A549 (cell line): ENCODE measurements at regions not wholly inside any gene's neighbourhood (a gene's known extent, or its start where the extent isn't known, plus 50 kb on each side); places are given as distances from the start of the nearest gene placed in this dataset.

ENCODE experiments used
- ATAC-seq, 2 experiments: fragments of 200-7000 bp in 1 of 2; fragments of >200 bp in 1 of 2; cut with Nextera tagmentation in 1 of 2; cut with Tn5 transposase in 1 of 2; 3 replicates each; pipeline versions ENCODE4 v1.8.0 to v1.9.1; 2018 to 2020; ENCODE audit warnings: mild to moderate bottlenecking in 1 of 2, moderate library complexity in 1 of 2
- CTCF ChIA-PET: fragments of 300-600 bp; sonication (Branson Sonifier 250); formaldehyde crosslinking; extraction: SDS; loops from one replicate; lab custom pipeline; 2021; ENCODE audit warnings: antibody characterized with exemption, inconsistent platforms; lab: Yijun Ruan, JAX
- POLR2A ChIA-PET: fragments of 350-600 bp; formaldehyde crosslinking; extraction: SDS; loops from one replicate; lab custom pipeline; 2021; ENCODE audit warnings: antibody characterized with exemption, inconsistent platforms; lab: Yijun Ruan, JAX
- DNase-seq, 2 experiments: peaks; one replicate each; pipeline versions ENCODE4 v3.0.0 to v3.0.0-alpha.2; 2011 to 2016; ENCODE audit warnings: low read depth in 1 of 2, low spot score in 1 of 2
- FAIRE-seq: peaks from 2 replicates; lab custom pipeline; 2011; peaks lifted over from hg19 to GRCh38; lab: Jason Lieb, UNC
- H3K27ac ChIP-seq, 2 experiments: fragments of >200 bp; sonication (Bioruptor Twin); formaldehyde crosslinking; 3 replicates each; pipeline ENCODE4 v1.5.1; 2016 to 2017
- H3K4me1 ChIP-seq: fragments of >200 bp; sonication (Bioruptor Twin); formaldehyde crosslinking; 3 replicates; pipeline ENCODE4 v1.6.1; 2016
- H3K4me2 ChIP-seq: fragments of >200 bp; sonication (Bioruptor Twin); formaldehyde crosslinking; 3 replicates; pipeline ENCODE4 v1.6.1; 2016
- H3K4me3 ChIP-seq: fragments of >200 bp; sonication (Bioruptor Twin); formaldehyde crosslinking; 3 replicates; pipeline ENCODE4 v1.5.1; 2016
- H3K9me3 ChIP-seq: fragments of >200 bp; sonication (Bioruptor Twin); formaldehyde crosslinking; 3 replicates; pipeline ENCODE4 v1.6.1; 2016
- ATOH8 ChIP-seq: fragments of 250-450 bp; sonication (Bioruptor Pico); IDR thresholded peaks from 2 replicates; pipeline ENCODE4 v1.5.0; 2020; ENCODE audit warnings: low read depth, mild to moderate bottlenecking, moderate library complexity
- BHLHE40 ChIP-seq: IDR thresholded peaks from 2 replicates; pipeline ENCODE4 v1.6.1; 2012; ENCODE audit warnings: low read depth, low read length, inconsistent platforms
- CBX2 ChIP-seq: fragments of 200-600 bp; sonication (generic); IDR thresholded peaks from 2 replicates; pipeline ENCODE4 v1.6.1; 2016; ENCODE audit warnings: low read depth, mild to moderate bottlenecking, borderline replicate concordance
- CBX8 ChIP-seq: fragments of 200-600 bp; sonication (generic); IDR thresholded peaks from 2 replicates; pipeline ENCODE4 v1.6.1; 2016
- CHD4 ChIP-seq: fragments of 200-600 bp; sonication (generic); IDR thresholded peaks from 2 replicates; pipeline ENCODE4 v1.6.1; 2016; ENCODE audit warnings: antibody characterized with exemption, mild to moderate bottlenecking, borderline replicate concordance
- CTCF ChIP-seq: fragments of >200 bp; sonication (Bioruptor Twin); formaldehyde crosslinking; IDR thresholded peaks from 3 replicates; pipeline ENCODE4 v1.5.1; 2016
- E2F6 ChIP-seq: IDR thresholded peaks from 2 replicates; pipeline ENCODE4 v1.6.1; 2012; ENCODE audit warnings: low read depth, borderline replicate concordance
- EHF ChIP-seq: fragments of 250-450 bp; sonication (Bioruptor Pico); IDR thresholded peaks from 2 replicates; pipeline ENCODE4 v1.5.0; 2020; ENCODE audit warnings: mild to moderate bottlenecking
- FOXS1 ChIP-seq: fragments of 250-450 bp; sonication (Bioruptor Pico); IDR thresholded peaks from 2 replicates; pipeline ENCODE4 v1.5.0; 2020; ENCODE audit warnings: mild to moderate bottlenecking, moderate library complexity
- GATA3 ChIP-seq: IDR thresholded peaks from 2 replicates; pipeline ENCODE4 v1.6.1; 2012; ENCODE audit warnings: borderline replicate concordance
- HDAC2 ChIP-seq: fragments of 200-600 bp; sonication (generic); IDR thresholded peaks from 2 replicates; pipeline ENCODE4 v1.6.1; 2016
- HMGXB4 ChIP-seq: fragments of 250-450 bp; sonication (Bioruptor Pico); IDR thresholded peaks from 2 replicates; pipeline ENCODE4 v1.5.0; 2021; ENCODE audit warnings: mild to moderate bottlenecking, moderate library complexity, borderline replicate concordance
- HOXA7 ChIP-seq: fragments of 250-450 bp; sonication (Bioruptor Pico); IDR thresholded peaks from 2 replicates; pipeline ENCODE4 v1.5.0; 2020; ENCODE audit warnings: mild to moderate bottlenecking, moderate library complexity
- HOXB13 ChIP-seq: fragments of 250-450 bp; sonication (Bioruptor Pico); IDR thresholded peaks from 2 replicates; pipeline ENCODE4 v1.5.0; 2020; ENCODE audit warnings: low read depth, mild to moderate bottlenecking, moderate library complexity
- HOXB5 ChIP-seq: fragments of 250-450 bp; sonication (Bioruptor Pico); IDR thresholded peaks from 2 replicates; pipeline ENCODE4 v1.5.0; 2020; ENCODE audit warnings: mild to moderate bottlenecking, moderate library complexity
- MAFK ChIP-seq: fragments of 450-650 bp; IDR thresholded peaks from 2 replicates; pipeline ENCODE4 v1.6.1; 2014; ENCODE audit not compliant: partially characterized antibody
- MYC ChIP-seq: IDR thresholded peaks from 2 replicates; pipeline ENCODE4 v1.6.1; 2012; ENCODE audit warnings: mild to moderate bottlenecking, inconsistent platforms, low read length, improper control_type of control experiment, borderline replicate concordance
- NPAS2 ChIP-seq: fragments of 250-450 bp; sonication (Bioruptor Pico); IDR thresholded peaks from 2 replicates; pipeline ENCODE4 v1.8.0; 2022; ENCODE audit warnings: mild to moderate bottlenecking, moderate library complexity, borderline replicate concordance
- NR3C1 ChIP-seq: fragments of >200 bp; sonication (Bioruptor Twin); formaldehyde crosslinking; IDR thresholded peaks from 3 replicates; pipeline ENCODE4 v1.6.1; 2017
- PHF8 ChIP-seq: fragments of 200-600 bp; sonication (generic); IDR thresholded peaks from 2 replicates; pipeline ENCODE4 v1.6.1; 2016; ENCODE audit warnings: low read depth, mild to moderate bottlenecking, antibody characterized with exemption, moderate library complexity, borderline replicate concordance
- POLR2A ChIP-seq: IDR thresholded peaks from 2 replicates; pipeline ENCODE4 v1.6.1; 2012; ENCODE audit warnings: mild to moderate bottlenecking, low read length
- POLR2AphosphoS2 ChIP-seq: conservative IDR thresholded peaks from 2 replicates; pipeline ENCODE4 v1.6.1; 2012; ENCODE audit warnings: low read length, improper control_type of control experiment, inconsistent platforms
- RCOR1 ChIP-seq: fragments of 150-350 bp; IDR thresholded peaks from 2 replicates; pipeline ENCODE4 v1.6.1; 2014; ENCODE audit warnings: antibody characterized with exemption, low read length, low read depth
- RFX5 ChIP-seq: fragments of 450-650 bp; IDR thresholded peaks from 2 replicates; pipeline ENCODE4 v1.7.1; 2014; ENCODE audit warnings: antibody characterized with exemption, mild to moderate bottlenecking, moderate library complexity
- RNF2 ChIP-seq: fragments of 200-600 bp; sonication (generic); IDR thresholded peaks from 2 replicates; pipeline ENCODE4 v1.6.1; 2016; ENCODE audit warnings: low read depth, mild to moderate bottlenecking, antibody characterized with exemption, moderate library complexity, borderline replicate concordance
- SMC3 ChIP-seq: fragments of >200 bp; sonication (Bioruptor Twin); formaldehyde crosslinking; IDR thresholded peaks from 3 replicates; pipeline ENCODE4 v1.6.1; 2018; ENCODE audit warnings: inconsistent platforms
- ZNF302 ChIP-seq: fragments of 250-450 bp; sonication (Bioruptor Pico); IDR thresholded peaks from 2 replicates; pipeline ENCODE4 v1.9.0; 2021; ENCODE audit warnings: inconsistent platforms, mild to moderate bottlenecking, moderate library complexity
- WGBS: methylation state at CpG from one replicate; pipeline ENCODE4 v1.1.6; 2017; ENCODE audit errors: missing lambda C conversion rate; 5-methylcytosine and 5-hydroxymethylcytosine counted together

GRCh38 chr3:181572432-181572831 lies 139.3 kb upstream of the SOX2 start:
- CTCF ChIA-PET: no interaction called here
- ATAC-seq: no peak

GRCh38 chr3:181570472-181570871 lies 141.3 kb upstream of the SOX2 start:
- Histone ChIP-seq H3K27ac (no peak overlapping the region), H3K4me3 (no peak overlapping the region), H3K4me1 (no peaks in the 10 kb centered on the region), H3K4me2 (no peak overlapping the region), H3K9me3 (no peaks in the 10 kb centered on the region)
- WGBS: 9% methylated on average over 3 of the region's 3 CpGs
- POLR2A ChIA-PET: no interaction called here
- FAIRE-seq (no peak), ATAC-seq (no peak), DNase-seq (no peak)
- CTCF ChIA-PET: interaction anchor here (0.6 kb wide), 1 partner anchor 24 kb away, joined by 5 read pairs; no protein-coding TSS in a partner anchor
- TF ChIP-seq NPAS2 (CRISPR knock-in tag): no peak
- no peak for TF ChIP-seq HDAC2
- no peak for TF ChIP-seq NR3C1
- no peak for TF ChIP-seq E2F6
- no peak for TF ChIP-seq CBX2
- TF ChIP-seq RCOR1: no peak
- no peak for TF ChIP-seq HOXB5 (CRISPR knock-in tag)
- no peak for TF ChIP-seq HOXB13 (CRISPR knock-in tag)
- TF ChIP-seq CHD4: no peak
- TF ChIP-seq GATA3: no peak
- TF ChIP-seq MYC: no peak
- no peak for TF ChIP-seq CBX8
- no peak for TF ChIP-seq HMGXB4 (CRISPR knock-in tag)
- TF ChIP-seq BHLHE40: no peak
- TF ChIP-seq SMC3: no peak
- no peak for TF ChIP-seq ATOH8 (CRISPR knock-in tag)

More at GRCh38 chr3:181572432-181572831, 139.3 kb upstream of the SOX2 start:
- POLR2A ChIA-PET: no interaction called here
- FAIRE-seq: no peak
- H3K4me1 ChIP-seq: no peaks in the 10 kb centered on the region
- H3K27ac ChIP-seq: no peak overlapping the region
- no peak overlapping the region for H3K4me2 ChIP-seq
- no peaks in the 10 kb centered on the region for H3K9me3 ChIP-seq
- WGBS: 53% methylated on average over 2 of the region's 2 CpGs
- H3K4me3 ChIP-seq: no peak overlapping the region
- DNase-seq: no peak
- TF ChIP-seq GATA3 (no peak), NPAS2 (CRISPR knock-in tag) (no peak), EHF (CRISPR knock-in tag) (no peak), RNF2 (no peak), CTCF (no peak), ZNF302 (CRISPR knock-in tag) (no peak), HDAC2 (no peak), PHF8 (no peak), POLR2AphosphoS2 (no peak), HOXA7 (CRISPR knock-in tag) (no peak), MAFK (no peak), CBX2 (no peak), RCOR1 (no peak), POLR2A (no peak), RFX5 (no peak), FOXS1 (CRISPR knock-in tag) (no peak), HOXB5 (CRISPR knock-in tag) (no peak)
